22Rv1 (cell line): ENCODE measurements at regions not wholly inside any gene's neighbourhood (a gene's known extent, or its start where the extent isn't known, plus 50 kb on each side); places are given as distances from the start of the nearest gene placed in this dataset.

Source experiments
- H3K27ac ChIP-seq: fragments of 450-650 bp; 2 replicates; pipeline ENCODE4 v1.5.1; 2017
- ZFX ChIP-seq: fragments of 450-650 bp; IDR thresholded peaks from 2 replicates; pipeline ENCODE4 v1.6.1; 2017; ENCODE audit warnings: antibody characterized with exemption, borderline replicate concordance
- TF ChIP-seq, protein P1 (sequence below): fragments of 450-650 bp; IDR thresholded peaks from 2 replicates; pipeline ENCODE4 v1.5.1; 2017; ENCODE audit warnings: mild to moderate bottlenecking

GRCh38 chr10:10010397-10010796 lies 1007.3 kb upstream of the CELF2 start:
- no peak overlapping the region for H3K27ac ChIP-seq
- no peak for TF ChIP-seq ZFX
- TF ChIP-seq, protein P1, sequence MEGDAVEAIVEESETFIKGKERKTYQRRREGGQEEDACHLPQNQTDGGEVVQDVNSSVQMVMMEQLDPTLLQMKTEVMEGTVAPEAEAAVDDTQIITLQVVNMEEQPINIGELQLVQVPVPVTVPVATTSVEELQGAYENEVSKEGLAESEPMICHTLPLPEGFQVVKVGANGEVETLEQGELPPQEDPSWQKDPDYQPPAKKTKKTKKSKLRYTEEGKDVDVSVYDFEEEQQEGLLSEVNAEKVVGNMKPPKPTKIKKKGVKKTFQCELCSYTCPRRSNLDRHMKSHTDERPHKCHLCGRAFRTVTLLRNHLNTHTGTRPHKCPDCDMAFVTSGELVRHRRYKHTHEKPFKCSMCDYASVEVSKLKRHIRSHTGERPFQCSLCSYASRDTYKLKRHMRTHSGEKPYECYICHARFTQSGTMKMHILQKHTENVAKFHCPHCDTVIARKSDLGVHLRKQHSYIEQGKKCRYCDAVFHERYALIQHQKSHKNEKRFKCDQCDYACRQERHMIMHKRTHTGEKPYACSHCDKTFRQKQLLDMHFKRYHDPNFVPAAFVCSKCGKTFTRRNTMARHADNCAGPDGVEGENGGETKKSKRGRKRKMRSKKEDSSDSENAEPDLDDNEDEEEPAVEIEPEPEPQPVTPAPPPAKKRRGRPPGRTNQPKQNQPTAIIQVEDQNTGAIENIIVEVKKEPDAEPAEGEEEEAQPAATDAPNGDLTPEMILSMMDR: no peak

GRCh38 chr10:10014846-10015245 lies 1002.8 kb upstream of the CELF2 start:
- no peak for TF ChIP-seq ZFX
- TF ChIP-seq, protein P1: no peak
- H3K27ac ChIP-seq: no peak overlapping the region

GRCh38 chr10:10017716-10018115 lies 1000.0 kb upstream of the CELF2 start:
- no peak overlapping the region for H3K27ac ChIP-seq
- TF ChIP-seq, protein P1: no peak
- TF ChIP-seq ZFX: no peak

GRCh38 chr10:10020945-10021344 lies 996.7 kb upstream of the CELF2 start:
- no peak overlapping the region for H3K27ac ChIP-seq
- TF ChIP-seq ZFX: no peak
- TF ChIP-seq, protein P1: no peak

DNA sequence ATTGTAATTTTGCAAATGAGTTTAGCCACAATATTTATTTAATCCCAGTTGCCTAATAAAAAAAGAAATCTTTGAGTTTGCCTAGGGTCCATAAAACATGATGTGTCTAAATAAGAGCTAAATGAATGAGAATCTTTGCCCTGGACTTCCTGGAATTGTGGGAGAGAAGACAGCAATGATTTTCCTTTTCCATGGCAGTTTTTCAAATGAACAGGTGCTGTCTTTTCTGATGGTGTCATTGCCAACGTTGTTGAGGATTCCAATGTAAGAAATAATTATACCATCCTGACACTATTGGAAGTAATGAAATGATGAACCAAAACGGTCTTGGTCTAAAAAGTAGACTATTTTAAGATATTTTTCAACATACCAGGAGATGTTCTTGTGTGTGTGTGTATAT lies 984.7 kb upstream of the CELF2 start:
- TF ChIP-seq ZFX: no peak
- TF ChIP-seq, protein P1: no peak
- no peak overlapping the region for H3K27ac ChIP-seq

- H3K27ac ChIP-seq: no peak overlapping the region
- TF ChIP-seq ZFX: no peak
- TF ChIP-seq, protein P1: no peak
Observed at GRCh38 chr10:10038348-10038747, 979.3 kb upstream of the CELF2 start.

GRCh38 chr10:10039595-10039994 lies 978.1 kb upstream of the CELF2 start:
- TF ChIP-seq, protein P1: no peak
- TF ChIP-seq ZFX: no peak
- no peak overlapping the region for H3K27ac ChIP-seq
